Gastrocnemius medialis (tissue), 4 donors: ENCODE measurements at regions not wholly inside any gene's neighbourhood (a gene's known extent, or its start where the extent isn't known, plus 50 kb on each side); places are given as distances from the start of the nearest gene placed in this dataset.
"Not testable (repeated sequence)": the region's sequence is repeated elsewhere in the genome, so short reads cannot be mapped to it uniquely, and the experiment has no call there.

Experiments
- ATAC-seq, 2 donors: fragments of 150-250 bp; one replicate each; pipeline ENCODE4 v1.9.1; 2016
- DNase-seq, 2 donors: peaks; one replicate each; pipeline ENCODE4 v3.0.0-alpha.2; 2019
- H3K27ac ChIP-seq, 4 donors: fragments of 200-600 bp; sonication (generic); 1 replicate in 1 of 4; 2 replicates in 3 of 4; pipeline ENCODE4 v1.5.1; 2016 to 2018; ENCODE audit warnings: mild to moderate bottlenecking in 2 of 4, moderate library complexity in 1 of 4
- H3K27me3 ChIP-seq, 3 donors: fragments of 200-600 bp; sonication (generic) in 2 of 3; 1 replicate in 1 of 3; 2 replicates in 2 of 3; pipeline versions ENCODE4 v1.5.1 to v1.6.0; 2016 to 2019; ENCODE audit warnings: mild to moderate bottlenecking in 1 of 3, moderate library complexity in 1 of 3
- H3K36me3 ChIP-seq, 2 donors: fragments of 200-600 bp; sonication (generic) in 1 of 2; one replicate each; pipeline ENCODE4 v1.5.1; 2017 to 2018
- H3K4me1 ChIP-seq, 2 donors: fragments of 200-600 bp; sonication (generic) in 1 of 2; one replicate each; pipeline ENCODE4 v1.5.1; 2016 to 2017; ENCODE audit warnings: mild to moderate bottlenecking in 2 of 2
- H3K4me3 ChIP-seq, 4 donors: fragments of 200-600 bp; sonication (generic) in 3 of 4; 1 replicate in 1 of 4; 2 replicates in 3 of 4; pipeline ENCODE4 v1.5.1; 2016 to 2019; ENCODE audit warnings: mild to moderate bottlenecking in 2 of 4
- H3K9me3 ChIP-seq, 3 donors: fragments of 200-600 bp; sonication (generic) in 2 of 3; 1 replicate in 1 of 3; 2 replicates in 2 of 3; pipeline ENCODE4 v1.5.1; 2016 to 2019
- CTCF ChIP-seq, 5 experiments: fragments of 450-650 bp in 3 of 5; fragments of 200-600 bp in 2 of 5; sonication (generic) in 2 of 5; IDR thresholded peaks in 4 of 5; conservative IDR thresholded peaks in 1 of 5; 1 replicate in 4 of 5; 2 replicates in 1 of 5; pipeline ENCODE4 v1.5.1; 2016 to 2019; ENCODE audit warnings: antibody characterized with exemption in 5 of 5, mild to moderate bottlenecking in 3 of 5, moderate library complexity in 3 of 5
- POLR2A ChIP-seq, 2 donors: fragments of 450-650 bp; IDR thresholded peaks; one replicate each; pipeline ENCODE4 v1.6.1; 2017; ENCODE audit warnings: antibody characterized with exemption in 2 of 2, mild to moderate bottlenecking in 2 of 2, moderate library complexity in 2 of 2
- in situ Hi-C, 4 donors: fragments of 200-750 bp; cut with MboI; loops; one replicate each; pipeline versions ENCODE4 v1.15.0 to v1.8.0; 2017; ENCODE audit warnings: low sequenced_read_pairs in 4 of 4
- intact Hi-C: fragments of 100-400 bp; cut with DNase I; formaldehyde crosslinking; loops from one replicate; pipeline ENCODE4 v1.15.1; 2023; ENCODE audit warnings: low total_unique reads

DNA sequence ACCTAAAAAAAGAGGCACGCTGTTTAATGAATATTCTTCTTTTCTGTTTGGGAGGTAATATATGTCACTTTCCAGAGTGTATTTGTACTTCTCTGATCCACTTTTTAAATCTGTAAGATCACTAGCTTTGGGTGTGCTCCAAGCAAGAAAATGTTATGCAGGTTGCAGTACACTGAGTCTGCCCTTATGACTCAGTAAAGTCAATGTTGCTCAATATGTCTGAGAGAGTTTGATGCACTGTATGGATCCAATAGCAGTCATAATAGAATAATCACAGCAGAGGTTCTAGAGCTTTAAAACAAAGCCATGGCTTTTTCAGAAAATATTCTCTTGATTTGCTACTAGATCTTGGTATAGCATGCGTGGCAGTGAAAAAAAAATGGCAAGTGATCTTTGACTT is 525.3 kb upstream of the HTR1E start:
- intact Hi-C loops (no loop called here), in situ Hi-C loops (no loop called here)
- Histone ChIP-seq H3K27ac (no peak overlapping the region), H3K9me3 (no peaks in the 10 kb centered on the region), H3K4me3 (no peak overlapping the region), H3K4me1 (no peaks in the 10 kb centered on the region), H3K27me3 (no peaks in the 10 kb centered on the region), H3K36me3 (no peaks in the 10 kb centered on the region)
- ATAC-seq (no peak), DNase-seq (no peak)
- TF ChIP-seq CTCF (IDR thresholded peaks at IDR 0.05 in 4 of 5, conservative IDR thresholded peaks at IDR 0.05 in 1 of 5): no peak
- TF ChIP-seq POLR2A (IDR thresholded peaks at IDR 0.05): no peak

DNA sequence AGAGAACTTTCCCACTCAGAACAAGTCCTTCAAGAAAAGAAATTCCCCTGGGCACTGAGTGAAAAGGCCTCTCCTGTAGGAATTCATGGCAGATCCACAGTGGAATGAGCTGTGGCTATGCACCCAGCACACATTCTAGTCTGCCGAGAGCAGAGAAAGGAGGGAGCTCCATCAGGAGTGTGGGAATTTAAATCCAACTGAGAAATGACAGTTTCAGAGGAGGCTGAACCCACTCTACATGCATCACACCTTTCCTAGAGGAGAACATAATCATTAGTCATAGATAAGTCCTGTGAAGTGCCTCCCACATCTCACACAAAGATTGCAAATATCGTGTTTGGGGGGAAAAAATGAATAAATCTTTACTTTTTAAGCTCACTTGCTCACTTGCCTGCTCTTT is 530.2 kb upstream of the HTR1E start:
- ATAC-seq (no peak), DNase-seq (no peak)
- H3K9me3 ChIP-seq: no peaks in the 10 kb centered on the region
- no peaks in the 10 kb centered on the region for H3K27me3 ChIP-seq
- H3K27ac ChIP-seq: no peak overlapping the region
- in situ Hi-C loops (no loop called here), intact Hi-C loops (no loop called here)
- H3K36me3 ChIP-seq: no peaks in the 10 kb centered on the region
- H3K4me3 ChIP-seq: no peak overlapping the region
- H3K4me1 ChIP-seq: no peaks in the 10 kb centered on the region
- no peak for TF ChIP-seq POLR2A (IDR thresholded peaks at IDR 0.05)

DNA sequence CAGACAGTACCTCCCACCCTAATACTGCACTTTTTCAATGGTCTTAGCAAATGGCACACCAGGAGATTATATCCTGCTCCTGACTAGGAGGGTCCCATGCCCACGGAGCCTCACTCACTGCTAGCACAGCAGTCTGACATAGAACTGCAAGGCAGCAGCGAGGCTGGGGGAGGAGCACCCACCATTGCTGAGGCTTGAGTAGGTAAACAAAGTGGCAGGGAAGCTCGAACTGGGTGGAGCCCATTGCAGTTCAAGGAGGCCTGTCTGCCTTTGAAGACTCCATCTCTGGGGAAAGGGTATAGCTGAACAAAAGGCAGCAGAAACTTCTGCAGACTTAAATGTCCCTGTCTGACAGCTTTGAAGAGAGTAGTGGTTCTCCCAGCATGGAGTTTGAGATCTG is 544.5 kb upstream of the HTR1E start:
- H3K4me3 ChIP-seq, H3K9me3 ChIP-seq, ATAC-seq, DNase-seq, H3K27ac ChIP-seq, H3K4me1 ChIP-seq, in situ Hi-C loops, H3K36me3 ChIP-seq, intact Hi-C loops, H3K27me3 ChIP-seq: not testable (repeated sequence)

DNA sequence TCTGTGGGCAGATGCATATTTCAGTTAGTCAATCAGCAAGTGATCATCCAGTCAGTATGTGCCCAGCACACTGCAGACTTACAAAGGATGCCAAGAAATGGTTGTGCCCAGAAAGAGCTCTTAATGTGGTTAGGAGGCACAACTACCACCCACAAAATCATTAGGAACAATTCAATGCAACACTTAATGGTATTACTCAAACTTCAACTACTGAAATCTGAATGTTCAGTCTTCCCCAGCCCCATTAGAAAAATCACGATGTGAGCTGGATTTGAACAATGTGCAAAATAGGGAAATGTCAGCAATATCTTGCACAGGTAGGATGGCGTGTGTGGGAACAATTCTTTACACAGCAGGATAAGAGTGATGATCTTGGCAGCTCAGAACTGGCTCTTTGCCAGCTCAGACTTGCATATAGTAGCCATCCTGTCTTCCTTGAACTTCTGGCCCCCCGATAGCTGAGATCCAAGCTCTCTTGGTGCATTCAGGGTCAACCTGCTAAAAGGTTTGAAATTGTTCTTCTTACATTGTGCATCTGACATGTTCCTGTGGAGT is 556.7 kb upstream of the HTR1E start:
- H3K27me3 ChIP-seq: no peaks in the 10 kb centered on the region
- TF ChIP-seq CTCF (IDR thresholded peaks at IDR 0.05 in 4 of 5, conservative IDR thresholded peaks at IDR 0.05 in 1 of 5): no peak
- no peak for TF ChIP-seq POLR2A (IDR thresholded peaks at IDR 0.05)
- no peaks in the 10 kb centered on the region for H3K4me1 ChIP-seq
- DNase-seq (no peak), ATAC-seq (no peak)
- in situ Hi-C loops (no loop called here), intact Hi-C loops (no loop called here)
- H3K27ac ChIP-seq: no peak overlapping the region
- no peaks in the 10 kb centered on the region for H3K9me3 ChIP-seq
- H3K36me3 ChIP-seq: no peaks in the 10 kb centered on the region
- H3K4me3 ChIP-seq: no peak overlapping the region

GRCh38 chr6:86357877-86358276 is 579.5 kb upstream of the HTR1E start:
- H3K4me3 ChIP-seq: no peak overlapping the region
- no peaks in the 10 kb centered on the region for H3K36me3 ChIP-seq
- in situ Hi-C loops (no loop called here), intact Hi-C loops (no loop called here)
- TF ChIP-seq CTCF (IDR thresholded peaks at IDR 0.05 in 4 of 5, conservative IDR thresholded peaks at IDR 0.05 in 1 of 5): no peak
- TF ChIP-seq POLR2A (IDR thresholded peaks at IDR 0.05): no peak
- ATAC-seq: no peak
- no peak overlapping the region for H3K27ac ChIP-seq
- DNase-seq: no peak
- H3K4me1 ChIP-seq: no peaks in the 10 kb centered on the region
- no peaks in the 10 kb centered on the region for H3K9me3 ChIP-seq
- no peaks in the 10 kb centered on the region for H3K27me3 ChIP-seq

GRCh38 chr6:86355271-86355670 is 582.1 kb upstream of the HTR1E start:
- intact Hi-C loops (no loop called here), in situ Hi-C loops (no loop called here)
- Histone ChIP-seq H3K4me1 (no peaks in the 10 kb centered on the region), H3K27me3 (no peaks in the 10 kb centered on the region), H3K9me3 (no peaks in the 10 kb centered on the region), H3K27ac (no peak overlapping the region), H3K4me3 (no peak overlapping the region), H3K36me3 (no peaks in the 10 kb centered on the region)
- no peak for DNase-seq
- TF ChIP-seq POLR2A (IDR thresholded peaks at IDR 0.05) (no peak), CTCF (IDR thresholded peaks at IDR 0.05 in 4 of 5, conservative IDR thresholded peaks at IDR 0.05 in 1 of 5) (no peak)
- no peak for ATAC-seq
